ENCODE measurements at regions not wholly inside any gene's neighbourhood (a gene's known extent, or its start where the extent isn't known, plus 50 kb on each side); places are given as distances from the start of the nearest gene placed in this dataset.

GRCh38 chr1:115900856-115901255 lies 59.9 kb upstream of the NHLH2 start:
- TF ChIP-seq CTCF (IDR thresholded peaks at IDR 0.05; ENCODE audit: poor library complexity): no peak
- TF ChIP-seq EZH2 (IDR thresholded peaks at IDR 0.05; ENCODE audit: borderline replicate concordance): no peak
- no peak for TF ChIP-seq EZH2phosphoT487 (IDR thresholded peaks at IDR 0.05; ENCODE audit: low read depth, severe bottlenecking, unreplicated experiment)

All from hepatocyte (in vitro differentiated cells).